ENCODE measurements at regions not wholly inside any gene's neighbourhood (a gene's known extent, or its start where the extent isn't known, plus 50 kb on each side); places are given as distances from the start of the nearest gene placed in this dataset.

- no peak for DNase-seq
Observed at GRCh38 chr18:77597726-77598125, 348.1 kb downstream of the GALR1 start.

GRCh38 chr18:77600674-77601073 is 351.0 kb downstream of the GALR1 start:
- DNase-seq = no peak

GRCh38 chr18:77601567-77601966 is 351.9 kb downstream of the GALR1 start:
- DNase-seq = no peak

- DNase-seq = no peak
Observed at GRCh38 chr18:77607087-77607486, 357.4 kb downstream of the GALR1 start.

- no peak for DNase-seq
Observed at GRCh38 chr18:77608807-77609206, 359.2 kb downstream of the GALR1 start.

- no peak for DNase-seq
Observed at GRCh38 chr18:77617694-77618093, 368.0 kb downstream of the GALR1 start.

GRCh38 chr18:77619525-77619924 is 369.9 kb downstream of the GALR1 start:
- DNase-seq = no peak

GRCh38 chr18:77622009-77622692 is 372.5 kb downstream of the GALR1 start:
- no peak for DNase-seq

- DNase-seq = no peak
Observed at GRCh38 chr18:77632758-77633157, 383.1 kb downstream of the GALR1 start.

- no peak for DNase-seq
Observed at GRCh38 chr18:77634494-77634893, 384.8 kb downstream of the GALR1 start.

- DNase-seq = no peak
Observed at GRCh38 chr18:77635451-77635850, 385.8 kb downstream of the GALR1 start.

- no peak for DNase-seq
Observed at GRCh38 chr18:77635858-77636257, 386.2 kb downstream of the GALR1 start.

GRCh38 chr18:77645170-77645872 is 395.7 kb downstream of the GALR1 start:
- DNase-seq = no peak

- no peak for DNase-seq
Observed at GRCh38 chr18:77647472-77647871, 397.8 kb downstream of the GALR1 start.

GRCh38 chr18:77648411-77648810 is 398.8 kb downstream of the GALR1 start:
- no peak for DNase-seq

GRCh38 chr18:77650799-77651385 is 401.2 kb downstream of the GALR1 start:
- peak; percentile 65 for DNase-seq

GRCh38 chr18:77651441-77651840 is 401.8 kb downstream of the GALR1 start:
- DNase-seq = no peak

GRCh38 chr18:77653792-77654191 is 404.1 kb downstream of the GALR1 start:
- DNase-seq = no peak

GRCh38 chr18:77654302-77654701 is 404.7 kb downstream of the GALR1 start:
- DNase-seq = no peak

- DNase-seq = no peak
Observed at GRCh38 chr18:77657651-77658298, 408.1 kb downstream of the GALR1 start.

GRCh38 chr18:77658299-77658662 is 408.6 kb downstream of the GALR1 start:
- no peak for DNase-seq

GRCh38 chr18:77658751-77659448 is 409.3 kb downstream of the GALR1 start:
- DNase-seq = no peak

- no peak for DNase-seq
Observed at GRCh38 chr18:77666613-77667012, 417.0 kb downstream of the GALR1 start.

Data from hematopoietic multipotent progenitor cell treated with erythropoietin and hydrocortisone succinate and interleukin-3 and kit ligand, for 6 days (in vitro differentiated cells).